ENCODE measurements at regions not wholly inside any gene's neighbourhood (a gene's known extent, or its start where the extent isn't known, plus 50 kb on each side); places are given as distances from the start of the nearest gene placed in this dataset.

DNA sequence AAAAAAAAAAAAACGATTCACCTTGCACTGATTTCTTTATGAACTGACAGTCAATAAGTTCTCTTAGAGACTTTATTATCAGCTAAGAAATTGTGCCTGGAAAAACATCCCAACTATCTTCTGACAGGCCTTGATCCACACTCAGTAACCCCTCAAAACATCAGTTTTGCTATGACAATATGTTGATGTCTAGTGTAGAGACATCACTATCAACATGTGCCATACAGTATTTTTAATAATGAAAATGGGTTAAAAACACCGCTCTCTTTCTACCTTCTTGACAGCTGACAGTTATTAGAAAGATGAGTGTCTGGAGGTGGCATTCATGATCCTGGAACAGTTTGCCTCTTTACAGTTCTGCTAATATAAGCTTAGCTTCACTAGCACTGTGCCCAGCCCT, 175.8 kb upstream of the TMEM229A start:
- TF ChIP-seq, protein P1, sequence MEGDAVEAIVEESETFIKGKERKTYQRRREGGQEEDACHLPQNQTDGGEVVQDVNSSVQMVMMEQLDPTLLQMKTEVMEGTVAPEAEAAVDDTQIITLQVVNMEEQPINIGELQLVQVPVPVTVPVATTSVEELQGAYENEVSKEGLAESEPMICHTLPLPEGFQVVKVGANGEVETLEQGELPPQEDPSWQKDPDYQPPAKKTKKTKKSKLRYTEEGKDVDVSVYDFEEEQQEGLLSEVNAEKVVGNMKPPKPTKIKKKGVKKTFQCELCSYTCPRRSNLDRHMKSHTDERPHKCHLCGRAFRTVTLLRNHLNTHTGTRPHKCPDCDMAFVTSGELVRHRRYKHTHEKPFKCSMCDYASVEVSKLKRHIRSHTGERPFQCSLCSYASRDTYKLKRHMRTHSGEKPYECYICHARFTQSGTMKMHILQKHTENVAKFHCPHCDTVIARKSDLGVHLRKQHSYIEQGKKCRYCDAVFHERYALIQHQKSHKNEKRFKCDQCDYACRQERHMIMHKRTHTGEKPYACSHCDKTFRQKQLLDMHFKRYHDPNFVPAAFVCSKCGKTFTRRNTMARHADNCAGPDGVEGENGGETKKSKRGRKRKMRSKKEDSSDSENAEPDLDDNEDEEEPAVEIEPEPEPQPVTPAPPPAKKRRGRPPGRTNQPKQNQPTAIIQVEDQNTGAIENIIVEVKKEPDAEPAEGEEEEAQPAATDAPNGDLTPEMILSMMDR (IDR thresholded peaks at IDR 0.05; ENCODE audit: control extremely low read depth in 1 of 3, insufficient read depth in 1 of 3, low read depth in 1 of 3, low read length in 3 of 3), result no peak
- TF ChIP-seq POLR2A (IDR thresholded peaks at IDR 0.05; ENCODE audit: control extremely low read depth in 1 of 2, low read depth in 2 of 2, low read length in 2 of 2), result no peak
- no peak for TF ChIP-seq ZNF274 (IDR thresholded peaks at IDR 0.05; ENCODE audit: borderline replicate concordance, extremely low read depth, low read length)
- TF ChIP-seq, protein P2, sequence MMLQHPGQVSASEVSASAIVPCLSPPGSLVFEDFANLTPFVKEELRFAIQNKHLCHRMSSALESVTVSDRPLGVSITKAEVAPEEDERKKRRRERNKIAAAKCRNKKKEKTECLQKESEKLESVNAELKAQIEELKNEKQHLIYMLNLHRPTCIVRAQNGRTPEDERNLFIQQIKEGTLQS (IDR thresholded peaks at IDR 0.05; ENCODE audit: insufficient read depth, low read depth, low read length), result no peak
- TF ChIP-seq TEAD4 (IDR thresholded peaks at IDR 0.05; ENCODE audit: low read depth, low read length), result no peak
- no peak for TF ChIP-seq YY1 (IDR thresholded peaks at IDR 0.05; ENCODE audit: low read depth, low read length)
- TF ChIP-seq POLR2AphosphoS5 (IDR thresholded peaks at IDR 0.05; ENCODE audit: low read depth, low read length), result no peak
- no peak for TF ChIP-seq EP300 (IDR thresholded peaks at IDR 0.05; ENCODE audit: borderline replicate concordance in 1 of 2, low read depth in 2 of 2, low read length in 2 of 2)
- TF ChIP-seq, protein P3, sequence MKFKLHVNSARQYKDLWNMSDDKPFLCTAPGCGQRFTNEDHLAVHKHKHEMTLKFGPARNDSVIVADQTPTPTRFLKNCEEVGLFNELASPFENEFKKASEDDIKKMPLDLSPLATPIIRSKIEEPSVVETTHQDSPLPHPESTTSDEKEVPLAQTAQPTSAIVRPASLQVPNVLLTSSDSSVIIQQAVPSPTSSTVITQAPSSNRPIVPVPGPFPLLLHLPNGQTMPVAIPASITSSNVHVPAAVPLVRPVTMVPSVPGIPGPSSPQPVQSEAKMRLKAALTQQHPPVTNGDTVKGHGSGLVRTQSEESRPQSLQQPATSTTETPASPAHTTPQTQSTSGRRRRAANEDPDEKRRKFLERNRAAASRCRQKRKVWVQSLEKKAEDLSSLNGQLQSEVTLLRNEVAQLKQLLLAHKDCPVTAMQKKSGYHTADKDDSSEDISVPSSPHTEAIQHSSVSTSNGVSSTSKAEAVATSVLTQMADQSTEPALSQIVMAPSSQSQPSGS (IDR thresholded peaks at IDR 0.05; ENCODE audit: low read length), result no peak
- no peak for TF ChIP-seq KDM5A (IDR thresholded peaks at IDR 0.05; ENCODE audit: low read length)
- TF ChIP-seq BCL11A (IDR thresholded peaks at IDR 0.05; ENCODE audit: low read depth in 2 of 2, low read length in 2 of 2), result no peak
- TF ChIP-seq RAD21 (IDR thresholded peaks at IDR 0.05 in 1 of 2, conservative IDR thresholded peaks at IDR 0.05 in 1 of 2; ENCODE audit: low read depth in 2 of 2, low read length in 2 of 2), result no peak
